K562 (cell line): ENCODE measurements at regions not wholly inside any gene's neighbourhood (a gene's known extent, or its start where the extent isn't known, plus 50 kb on each side); places are given as distances from the start of the nearest gene placed in this dataset.

Experiments
- ATAC-seq: fragments of 200-7000 bp; cut with Tn5 transposase; 3 replicates; pipeline ENCODE4 v1.9.1; 2020; ENCODE audit warnings: moderate library complexity
- BruUV-seq: library from RNA; stranded (reverse); fragments of 400-500 nt; replicated peaks from 2 replicates; lab custom pipeline; 2021; lab: Mats Ljungman, UMichigan
- CTCF ChIA-PET: fragments of 300-600 bp; formaldehyde crosslinking; extraction: SDS; loops from one replicate; lab custom pipeline; 2021; ENCODE audit warnings: low intra/inter-chr PET ratio; lab: Yijun Ruan, JAX
- POLR2A ChIA-PET: fragments of 300-600, 350-650 bp; sonication (Branson Sonifier 250); formaldehyde crosslinking; extraction: SDS; loops from one replicate; lab custom pipeline; 2021; ENCODE audit warnings: antibody characterized with exemption, inconsistent platforms; lab: Yijun Ruan, JAX
- DNase-seq, 4 experiments: peaks; one replicate each; pipeline versions ENCODE4 v3.0.0 to v3.0.0-alpha.2; 2011 to 2018; ENCODE audit warnings: low spot score in 3 of 4, mixed read lengths in 3 of 4; ENCODE audit errors: extremely low read depth in 1 of 4
- FAIRE-seq: peaks from 2 replicates; lab custom pipeline; 2011; peaks lifted over from hg19 to GRCh38; lab: Jason Lieb, UNC
- H2AFZ ChIP-seq: 2 replicates; pipeline ENCODE4 v1.6.0; 2011; ENCODE audit warnings: low read depth, low read length, control low read depth, inconsistent platforms
- H3K27ac ChIP-seq: fragments of 200-600 bp; 3 replicates; pipeline ENCODE4 v1.8.0; 2011; ENCODE audit warnings: low read depth, mild to moderate bottlenecking, control low read depth, inconsistent platforms, low read length, moderate library complexity, mixed read lengths; ENCODE audit errors: extremely low read depth
- H3K27me3 ChIP-seq, 2 experiments: fragments of 300-600 bp in 1 of 2; 2 replicates in 1 of 2; 3 replicates in 1 of 2; pipeline versions ENCODE4 v1.6.0 to v1.8.0; 2011; ENCODE audit warnings: inconsistent platforms in 2 of 2, low read length in 2 of 2, mild to moderate bottlenecking in 1 of 2, mixed read lengths in 1 of 2, moderate library complexity in 1 of 2; ENCODE audit not compliant: control insufficient read depth in 2 of 2, insufficient read depth in 2 of 2
- H3K36me3 ChIP-seq: fragments of 300-600 bp; 3 replicates; pipeline ENCODE4 v1.8.0; 2011; ENCODE audit warnings: mild to moderate bottlenecking, low read length, inconsistent platforms; ENCODE audit not compliant: control insufficient read depth, insufficient read depth
- H3K4me1 ChIP-seq, 2 experiments: fragments of 200-600 bp in 1 of 2; replicated peaks in 1 of 2; 2 replicates in 1 of 2; 3 replicates in 1 of 2; pipeline versions ENCODE4 v1.5.1 to v1.8.0; 2011; ENCODE audit warnings: inconsistent platforms in 2 of 2, low read length in 2 of 2, mild to moderate bottlenecking in 1 of 2, mixed read lengths in 1 of 2, moderate library complexity in 1 of 2; ENCODE audit not compliant: control insufficient read depth in 2 of 2, insufficient read depth in 2 of 2
- H3K4me2 ChIP-seq: 2 replicates; pipeline ENCODE4 v1.6.1; 2011; ENCODE audit warnings: low read length, control low read depth, inconsistent platforms, mixed read lengths; ENCODE audit not compliant: insufficient read depth
- H3K4me3 ChIP-seq: fragments of 200-600 bp; sonication (generic), shearing (Covaris generic); 2 replicates; pipeline ENCODE4 v1.5.1; 2016; ENCODE audit warnings: control low read depth, inconsistent platforms
- H3K79me2 ChIP-seq: fragments of 200-600 bp; 3 replicates; pipeline ENCODE4 v1.8.0; 2011; ENCODE audit warnings: low read length, inconsistent platforms; ENCODE audit not compliant: control insufficient read depth, insufficient read depth
- H3K9ac ChIP-seq, 2 experiments: 2 replicates each; pipeline versions ENCODE4 v1.6.0 to v1.6.1; 2011; ENCODE audit warnings: low read depth in 2 of 2, low read length in 2 of 2, control low read depth in 1 of 2, inconsistent platforms in 1 of 2, mild to moderate bottlenecking in 1 of 2, mixed read lengths in 1 of 2; ENCODE audit not compliant: insufficient read depth in 1 of 2
- H3K9me1 ChIP-seq: one replicate; pipeline ENCODE4 v1.6.0; 2011; ENCODE audit warnings: inconsistent platforms, mild to moderate bottlenecking, low read length, moderate library complexity; ENCODE audit not compliant: control insufficient read depth, insufficient read depth
- H3K9me3 ChIP-seq: replicated peaks from 2 replicates; pipeline ENCODE4 v1.5.1; 2011; ENCODE audit warnings: low read depth, low read length, inconsistent platforms; ENCODE audit not compliant: control insufficient read depth, insufficient read depth
- H4K20me1 ChIP-seq: replicated peaks from 2 replicates; pipeline ENCODE4 v1.6.1; 2011; ENCODE audit warnings: low read length, inconsistent platforms, mixed read lengths; ENCODE audit not compliant: control insufficient read depth, insufficient read depth
- CCAR2 ChIP-seq: fragments of 200-400 bp; formaldehyde crosslinking; IDR thresholded peaks from 2 replicates; pipeline ENCODE4 v1.6.1; 2017; ENCODE audit warnings: mild to moderate bottlenecking, low read depth, low read length
- MXI1 ChIP-seq: IDR thresholded peaks from 2 replicates; pipeline ENCODE4 v1.6.1; 2011; ENCODE audit warnings: low read depth, mild to moderate bottlenecking, improper control_type of control experiment, low read length
- NFATC3 ChIP-seq: fragments of 450-650 bp; IDR thresholded peaks from 2 replicates; pipeline ENCODE4 v1.6.1; 2017; ENCODE audit warnings: mild to moderate bottlenecking
- NR2C1 ChIP-seq, 2 experiments: fragments of 450-650 bp; IDR thresholded peaks; 2 replicates each; pipeline ENCODE4 v1.6.1; 2017; ENCODE audit warnings: mild to moderate bottlenecking in 2 of 2, antibody characterized with exemption in 1 of 2, inconsistent platforms in 1 of 2, missing compliant biosample characterization in 1 of 2, missing genetic modification characterization in 1 of 2
- PML ChIP-seq: IDR thresholded peaks from 2 replicates; pipeline ENCODE4 v1.6.1; 2012; ENCODE audit warnings: low read length, inconsistent platforms
- ZBTB49 ChIP-seq: sonication (generic); formaldehyde crosslinking; IDR thresholded peaks from 2 replicates; pipeline ENCODE4 v1.8.0; 2022; ENCODE audit warnings: missing genetic modification reagents, mild to moderate bottlenecking, borderline replicate concordance
- ZNF232 ChIP-seq: sonication (generic); formaldehyde crosslinking; IDR thresholded peaks from 2 replicates; pipeline ENCODE4 v1.8.0; 2022; ENCODE audit warnings: mild to moderate bottlenecking, missing genetic modification reagents
- ZNF407 ChIP-seq: fragments of 450-650 bp; IDR thresholded peaks from 2 replicates; pipeline ENCODE4 v1.6.1; 2016; ENCODE audit warnings: low read depth
- WGBS: fragments of 100-300 bp; shearing (Covaris generic); methylation state at CpG from one replicate; pipeline ENCODE4 v1.1.6; 2016; ENCODE audit warnings: low coverage, mixed read lengths; ENCODE audit not compliant: insufficient coverage; ENCODE audit errors: missing lambda C conversion rate; 5-methylcytosine and 5-hydroxymethylcytosine counted together
- in situ Hi-C: fragments of 300-500 bp; cut with MboI; formaldehyde crosslinking; loops from 4 replicates; pipeline ENCODE4 v1.15.0; 2018; ENCODE audit warnings: inconsistent platforms, mixed read lengths
- intact Hi-C: fragments of 100-400 bp; cut with micrococcal nuclease; formaldehyde crosslinking; loops from 2 replicates; pipeline ENCODE4 v1.14.2; 2022

GRCh38 chr16:73329358-73330286, 281.7 kb upstream of the ZFHX3 start (continued):
- TF ChIP-seq MXI1, result no peak
- no peak for TF ChIP-seq ZBTB49 (CRISPR knock-in tag)

- Histone ChIP-seq H4K20me1 (no peaks in the 10 kb centered on the region), H3K9ac (no peak overlapping the region), H3K4me2 (no peak overlapping the region), H3K9me3 (no peaks in the 10 kb centered on the region), H3K79me2 (no peaks in the 10 kb centered on the region), H2AFZ (no peak overlapping the region), H3K36me3 (no peaks in the 10 kb centered on the region), H3K27ac (no peak overlapping the region), H3K27me3 (no peaks in the 10 kb centered on the region; a peak in 1 of 5 replicates), H3K4me1 (no peaks in the 10 kb centered on the region), H3K4me3 (no peak overlapping the region), H3K9me1 (no peaks in the 10 kb centered on the region)
- ChIA-PET CTCF (no interaction called here), POLR2A (no interaction called here)
- ATAC-seq, result no peak
- FAIRE-seq, result no peak
- no TSS peak for BruUV-seq
- DNase-seq, result no peak
- intact Hi-C loops (no loop called here), in situ Hi-C loops (no loop called here)
- WGBS, result 1% methylated on average over 5 of the region's 5 CpGs
- no peak for TF ChIP-seq CCAR2
- no peak for TF ChIP-seq ZNF232 (CRISPR knock-in tag)
- no peak for TF ChIP-seq PML
- TF ChIP-seq NFATC3, result no peak
- TF ChIP-seq NR2C1 (IDR thresholded peaks at IDR 0.05), result no peak
- TF ChIP-seq NR2C1 (tag; IDR thresholded peaks at IDR 0.05), result no peak
- no peak for TF ChIP-seq ZNF407
These were observed 279.0 kb upstream of the ZFHX3 start for GRCh38 chr16:73326770-73327470.
